ENCODE measurements at regions not wholly inside any gene's neighbourhood (a gene's known extent, or its start where the extent isn't known, plus 50 kb on each side); places are given as distances from the start of the nearest gene placed in this dataset.

GRCh38 chr11:128399251-128400121, 187.9 kb downstream of the ETS1 start:
- TF ChIP-seq POLR2AphosphoS5 (IDR thresholded peaks at IDR 0.05; ENCODE audit: low read depth, low read length) (no peak), POLR2A (IDR thresholded peaks at IDR 0.05; ENCODE audit: low read depth, low read length) (no peak), TAF1 (IDR thresholded peaks at IDR 0.05; ENCODE audit: low read depth, low read length) (no peak), SPI1 (IDR thresholded peaks at IDR 0.05; ENCODE audit: low read depth, low read length) (peak; percentile 87), PAX5 (IDR thresholded peaks at IDR 0.05; ENCODE audit: insufficient read depth, low read length, severe bottlenecking) (no peak)

Data from GM12891 (cell line).